ENCODE measurements at regions not wholly inside any gene's neighbourhood (a gene's known extent, or its start where the extent isn't known, plus 50 kb on each side); places are given as distances from the start of the nearest gene placed in this dataset.

- H3K4me3 ChIP-seq (ENCODE audit: low read length): no peak overlapping the region
- no peaks in the 10 kb centered on the region for H3K9me3 ChIP-seq (replicated peaks; ENCODE audit: insufficient read depth, low read length)
- TF ChIP-seq CTCF (IDR thresholded peaks at IDR 0.05; ENCODE audit: low read length): no peak
- TF ChIP-seq EZH2phosphoT487 (IDR thresholded peaks at IDR 0.05; ENCODE audit: low read length): no peak
- no peak for TF ChIP-seq EZH2 (optimal IDR thresholded peaks at IDR 0.05; ENCODE audit: low read depth, low read length)
- H3K27me3 ChIP-seq (replicated peaks; ENCODE audit: insufficient read depth, low read length): no peaks in the 10 kb centered on the region
- H3K79me2 ChIP-seq (ENCODE audit: low read length): no peaks in the 10 kb centered on the region
- H3K4me2 ChIP-seq (ENCODE audit: low read depth, low read length): no peak overlapping the region
- no peaks in the 10 kb centered on the region for H3F3A ChIP-seq (ENCODE audit: insufficient read depth, low read length)
- no peak overlapping the region for H3K27ac ChIP-seq (ENCODE audit: low read length)
- no peak overlapping the region for H2AFZ ChIP-seq (ENCODE audit: low read length)
- no peak overlapping the region for H3K9ac ChIP-seq (ENCODE audit: low read length)
- H3K36me3 ChIP-seq (replicated peaks; ENCODE audit: insufficient read depth, low read length): no peaks in the 10 kb centered on the region
- no peaks in the 10 kb centered on the region for H3K9me2 ChIP-seq (replicated peaks; ENCODE audit: insufficient read depth, low read length)
- no peaks in the 10 kb centered on the region for H4K20me1 ChIP-seq (ENCODE audit: insufficient read depth, low read length)
- DNase-seq: no peak
- H3K4me1 ChIP-seq (ENCODE audit: low read length): no peaks in the 10 kb centered on the region
These were observed 195.0 kb upstream of the GATB start for GRCh38 chr4:151955721-151956380.

GRCh38 chr4:151953795-151954372 is 193.1 kb upstream of the GATB start:
- Histone ChIP-seq H3F3A (ENCODE audit: insufficient read depth, low read length) (no peaks in the 10 kb centered on the region), H3K79me2 (ENCODE audit: low read length) (no peaks in the 10 kb centered on the region), H3K4me2 (ENCODE audit: low read depth, low read length) (no peak overlapping the region), H3K36me3 (replicated peaks; ENCODE audit: insufficient read depth, low read length) (no peaks in the 10 kb centered on the region), H3K9ac (ENCODE audit: low read length) (no peak overlapping the region), H4K20me1 (ENCODE audit: insufficient read depth, low read length) (no peaks in the 10 kb centered on the region), H3K9me2 (replicated peaks; ENCODE audit: insufficient read depth, low read length) (no peaks in the 10 kb centered on the region), H3K9me3 (replicated peaks; ENCODE audit: insufficient read depth, low read length) (no peaks in the 10 kb centered on the region), H3K27me3 (replicated peaks; ENCODE audit: insufficient read depth, low read length) (no peaks in the 10 kb centered on the region), H2AFZ (ENCODE audit: low read length) (no peak overlapping the region), H3K4me1 (ENCODE audit: low read length) (no peaks in the 10 kb centered on the region), H3K4me3 (ENCODE audit: low read length) (no peak overlapping the region), H3K27ac (ENCODE audit: low read length) (no peak overlapping the region)
- TF ChIP-seq EZH2 (optimal IDR thresholded peaks at IDR 0.05; ENCODE audit: low read depth, low read length): no peak
- no peak for TF ChIP-seq CTCF (IDR thresholded peaks at IDR 0.05; ENCODE audit: low read length)
- no peak for DNase-seq

GRCh38 chr4:151953312-151953711 is 192.5 kb upstream of the GATB start:
- Histone ChIP-seq H3K27ac (ENCODE audit: low read length) (no peak overlapping the region), H3K36me3 (replicated peaks; ENCODE audit: insufficient read depth, low read length) (no peaks in the 10 kb centered on the region), H3K9me2 (replicated peaks; ENCODE audit: insufficient read depth, low read length) (no peaks in the 10 kb centered on the region), H3K27me3 (replicated peaks; ENCODE audit: insufficient read depth, low read length) (no peaks in the 10 kb centered on the region), H3K9me3 (replicated peaks; ENCODE audit: insufficient read depth, low read length) (no peaks in the 10 kb centered on the region), H3K79me2 (ENCODE audit: low read length) (no peaks in the 10 kb centered on the region), H3K4me3 (ENCODE audit: low read length) (no peak overlapping the region), H4K20me1 (ENCODE audit: insufficient read depth, low read length) (no peaks in the 10 kb centered on the region), H3F3A (ENCODE audit: insufficient read depth, low read length) (no peaks in the 10 kb centered on the region), H2AFZ (ENCODE audit: low read length) (no peak overlapping the region), H3K9ac (ENCODE audit: low read length) (no peak overlapping the region), H3K4me2 (ENCODE audit: low read depth, low read length) (no peak overlapping the region), H3K4me1 (ENCODE audit: low read length) (no peaks in the 10 kb centered on the region)
- no peak for DNase-seq
- TF ChIP-seq CTCF (IDR thresholded peaks at IDR 0.05; ENCODE audit: low read length): no peak
- TF ChIP-seq EZH2 (optimal IDR thresholded peaks at IDR 0.05; ENCODE audit: low read depth, low read length): no peak
- no peak for TF ChIP-seq EZH2phosphoT487 (IDR thresholded peaks at IDR 0.05; ENCODE audit: low read length)
